GM12878 (cell line): ENCODE measurements at regions not wholly inside any gene's neighbourhood (a gene's known extent, or its start where the extent isn't known, plus 50 kb on each side); places are given as distances from the start of the nearest gene placed in this dataset.

Experiments
- ATAC-seq: fragments of 200-7000 bp; cut with Tn5 transposase; 3 replicates; pipeline ENCODE4 v1.9.1; 2020; ENCODE audit warnings: mild to moderate bottlenecking, moderate library complexity
- BruUV-seq: library from RNA; stranded (reverse); fragments of 400-500 nt; replicated peaks from 2 replicates; lab custom pipeline; 2021; lab: Mats Ljungman, UMichigan
- CTCF ChIA-PET: fragments of 300-600 bp; sonication (Branson Sonifier 250); formaldehyde crosslinking; extraction: SDS; loops from one replicate; lab custom pipeline; 2021; ENCODE audit warnings: inconsistent platforms; lab: Yijun Ruan, JAX
- POLR2A ChIA-PET: fragments of 350-600 bp; formaldehyde crosslinking; extraction: SDS; loops from one replicate; lab custom pipeline; 2021; ENCODE audit warnings: inconsistent platforms; lab: Charles Lee
- RAD21 ChIA-PET: fragments of 300-600 bp; sonication (Branson Sonifier 250); formaldehyde crosslinking; loops from one replicate; lab custom pipeline; 2023; ENCODE audit warnings: antibody characterized with exemption; ENCODE audit not compliant: unreplicated experiment; lab: Charles Lee
- SMC1A ChIA-PET: fragments of 300-600 bp; sonication (Branson Sonifier 250); formaldehyde crosslinking; loops from one replicate; lab custom pipeline; 2023; ENCODE audit not compliant: unreplicated experiment, uncharacterized antibody; lab: Charles Lee
- DNase-seq: peaks from one replicate; pipeline ENCODE4 v3.0.0-alpha.2; 2011; ENCODE audit warnings: low read depth, low spot score
- FAIRE-seq: peaks from 3 replicates; lab custom pipeline; 2011; peaks lifted over from hg19 to GRCh38; lab: Jason Lieb, UNC
- H2AFZ ChIP-seq: 2 replicates; pipeline ENCODE4 v1.6.0; 2011; ENCODE audit warnings: low read depth, low read length, control low read depth; ENCODE audit not compliant: control insufficient read depth
- H3K27ac ChIP-seq: 2 replicates; pipeline ENCODE4 v1.5.1; 2011; ENCODE audit warnings: control low read depth; ENCODE audit not compliant: control insufficient read depth, insufficient read depth
- H3K27me3 ChIP-seq, 2 experiments: replicated peaks in 1 of 2; 2 replicates each; pipeline versions ENCODE4 v1.6.0 to v1.6.1; 2011; ENCODE audit warnings: low read length in 1 of 2; ENCODE audit not compliant: control insufficient read depth in 2 of 2, insufficient read depth in 2 of 2
- H3K36me3 ChIP-seq, 2 experiments: 2 replicates each; pipeline ENCODE4 v1.5.1; 2011; ENCODE audit warnings: low read length in 1 of 2; ENCODE audit not compliant: control insufficient read depth in 2 of 2, insufficient read depth in 2 of 2
- H3K4me1 ChIP-seq: 2 replicates; pipeline ENCODE4 v1.6.1; 2011; ENCODE audit warnings: mild to moderate bottlenecking, low read length, moderate library complexity, mixed read lengths; ENCODE audit not compliant: control insufficient read depth, insufficient read depth
- H3K4me2 ChIP-seq: 2 replicates; pipeline ENCODE4 v1.6.0; 2011; ENCODE audit warnings: control low read depth; ENCODE audit not compliant: control insufficient read depth, insufficient read depth
- H3K4me3 ChIP-seq: fragments of 200-600 bp; sonication (generic); 2 replicates; pipeline ENCODE4 v1.5.1; 2016
- H3K79me2 ChIP-seq: 2 replicates; pipeline ENCODE4 v1.6.0; 2011; ENCODE audit warnings: low read length; ENCODE audit not compliant: control insufficient read depth, insufficient read depth
- H3K9ac ChIP-seq: 2 replicates; pipeline ENCODE4 v1.8.0; 2011; ENCODE audit warnings: low read length, control low read depth, mixed read lengths; ENCODE audit not compliant: control insufficient read depth, insufficient read depth
- H3K9me3 ChIP-seq: replicated peaks from 3 replicates; pipeline ENCODE4 v1.5.1; 2011; ENCODE audit warnings: mild to moderate bottlenecking, low read length; ENCODE audit not compliant: control insufficient read depth, insufficient read depth
- H4K20me1 ChIP-seq: 2 replicates; pipeline ENCODE4 v1.6.0; 2011; ENCODE audit not compliant: control insufficient read depth, insufficient read depth
- EGR1 ChIP-seq, 2 experiments: IDR thresholded peaks; 1 replicate in 1 of 2; 2 replicates in 1 of 2; pipeline ENCODE4 v1.6.1; 2011 to 2012; ENCODE audit warnings: low read depth in 2 of 2, low read length in 2 of 2, borderline replicate concordance in 1 of 2, mild to moderate bottlenecking in 1 of 2, moderate library complexity in 1 of 2
- IKZF2 ChIP-seq, 2 experiments: fragments of 450-650 bp; IDR thresholded peaks; 2 replicates each; pipeline ENCODE4 v1.6.1; 2017; ENCODE audit warnings: mild to moderate bottlenecking in 2 of 2, moderate library complexity in 2 of 2
- NFIC ChIP-seq: IDR thresholded peaks from 2 replicates; pipeline ENCODE4 v1.6.1; 2012; ENCODE audit warnings: low read depth, mild to moderate bottlenecking, inconsistent platforms, low read length, moderate library complexity
- PRDM15 ChIP-seq: fragments of 450-650 bp; formaldehyde crosslinking; IDR thresholded peaks from 2 replicates; pipeline ENCODE4 v1.4.0; 2020; ENCODE audit warnings: mild to moderate bottlenecking, moderate library complexity
- SIX5 ChIP-seq: IDR thresholded peaks from 2 replicates; pipeline ENCODE4 v1.6.1; 2011; ENCODE audit warnings: mild to moderate bottlenecking, low read depth, low read length, moderate library complexity; ENCODE audit not compliant: severe bottlenecking
- ZBTB11 ChIP-seq: fragments of 450-650 bp; formaldehyde crosslinking; IDR thresholded peaks from 2 replicates; pipeline ENCODE4 v1.5.0; 2022; ENCODE audit warnings: mild to moderate bottlenecking, missing genetic modification characterization
- ZBTB4 ChIP-seq: fragments of 450-650 bp; formaldehyde crosslinking; IDR thresholded peaks from 2 replicates; pipeline ENCODE4 v1.4.0; 2022; ENCODE audit warnings: mild to moderate bottlenecking, moderate library complexity
- ZNF24 ChIP-seq: fragments of 450-650 bp; IDR thresholded peaks from 2 replicates; pipeline ENCODE4 v1.6.1; 2017; ENCODE audit warnings: antibody characterized with exemption, mild to moderate bottlenecking
- WGBS: methylation state at CpG from one replicate; pipeline ENCODE4 v1.1.6; 2016; ENCODE audit warnings: low lambda C conversion rate; ENCODE audit not compliant: insufficient replicate concordance, insufficient coverage; ENCODE audit errors: missing lambda C conversion rate; 5-methylcytosine and 5-hydroxymethylcytosine counted together
- in situ Hi-C: fragments of 300-500 bp; cut with MboI; formaldehyde crosslinking; loops from 9 replicates; pipeline ENCODE4 v1.14.3; 2018; ENCODE audit warnings: mixed read lengths
- intact Hi-C: fragments of 100-400 bp; cut with micrococcal nuclease; formaldehyde crosslinking; loops from one replicate; pipeline ENCODE4 v1.14.2; 2022; ENCODE audit not compliant: unreplicated experiment
- TF ChIP-seq, protein P1 (sequence below): fragments of 450-650 bp; IDR thresholded peaks from 2 replicates; pipeline ENCODE4 v1.6.1; 2017; ENCODE audit warnings: mild to moderate bottlenecking, low read depth, inconsistent platforms; ENCODE audit not compliant: poor library complexity, severe bottlenecking

GRCh38 chr1:188594542-188595235, 1765.9 kb downstream of the PLA2G4A start:
- in situ Hi-C loops (no loop called here), intact Hi-C loops (no loop called here)
- Histone ChIP-seq H3K4me3 (no peak overlapping the region), H3K27ac (no peak overlapping the region), H3K36me3 (no peaks in the 10 kb centered on the region), H3K4me1 (no peaks in the 10 kb centered on the region), H3K79me2 (no peaks in the 10 kb centered on the region), H4K20me1 (no peaks in the 10 kb centered on the region), H3K9me3 (no peaks in the 10 kb centered on the region), H3K4me2 (no peak overlapping the region), H3K27me3 (no peaks in the 10 kb centered on the region), H3K9ac (no peak overlapping the region), H2AFZ (no peak overlapping the region)
- no peak for DNase-seq
- BruUV-seq = no TSS peak
- ChIA-PET RAD21 (no interaction called here), POLR2A (no interaction called here), CTCF (interaction anchor here (0.6 to 2.0 kb wide), 3 partner anchors 155 to 666 kb away, joined by 3 to 10 read pairs (median 3); no protein-coding TSS in a partner anchor), SMC1A (interaction anchor here (0.6 kb wide), 1 partner anchor 326 kb away, joined by 3 read pairs; no protein-coding TSS in a partner anchor)
- ATAC-seq = no peak
- no peak for FAIRE-seq
- WGBS = 31% methylated on average over 5 of the region's 5 CpGs
- TF ChIP-seq PRDM15 (CRISPR knock-in tag) (no peak), EGR1 (IDR thresholded peaks at IDR 0.05; ENCODE audit: borderline replicate concordance in 1 of 2, low read depth in 2 of 2, low read length in 2 of 2) (no peak), ZNF24 (no peak), ZBTB4 (no peak), NFIC (no peak), SIX5 (no peak), IKZF2 (IDR thresholded peaks at IDR 0.05) (no peak), ZBTB11 (CRISPR knock-in tag) (no peak)
- TF ChIP-seq, protein P1, sequence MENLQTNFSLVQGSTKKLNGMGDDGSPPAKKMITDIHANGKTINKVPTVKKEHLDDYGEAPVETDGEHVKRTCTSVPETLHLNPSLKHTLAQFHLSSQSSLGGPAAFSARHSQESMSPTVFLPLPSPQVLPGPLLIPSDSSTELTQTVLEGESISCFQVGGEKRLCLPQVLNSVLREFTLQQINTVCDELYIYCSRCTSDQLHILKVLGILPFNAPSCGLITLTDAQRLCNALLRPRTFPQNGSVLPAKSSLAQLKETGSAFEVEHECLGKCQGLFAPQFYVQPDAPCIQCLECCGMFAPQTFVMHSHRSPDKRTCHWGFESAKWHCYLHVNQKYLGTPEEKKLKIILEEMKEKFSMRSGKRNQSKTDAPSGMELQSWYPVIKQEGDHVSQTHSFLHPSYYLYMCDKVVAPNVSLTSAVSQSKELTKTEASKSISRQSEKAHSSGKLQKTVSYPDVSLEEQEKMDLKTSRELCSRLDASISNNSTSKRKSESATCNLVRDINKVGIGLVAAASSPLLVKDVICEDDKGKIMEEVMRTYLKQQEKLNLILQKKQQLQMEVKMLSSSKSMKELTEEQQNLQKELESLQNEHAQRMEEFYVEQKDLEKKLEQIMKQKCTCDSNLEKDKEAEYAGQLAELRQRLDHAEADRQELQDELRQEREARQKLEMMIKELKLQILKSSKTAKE = no peak
